K562 (cell line): ENCODE measurements at regions not wholly inside any gene's neighbourhood (a gene's known extent, or its start where the extent isn't known, plus 50 kb on each side); places are given as distances from the start of the nearest gene placed in this dataset.

Experiments
- ATAC-seq: fragments of 200-7000 bp; cut with Tn5 transposase; 3 replicates; pipeline ENCODE4 v1.9.1; 2020; ENCODE audit warnings: moderate library complexity
- BruUV-seq: library from RNA; stranded (reverse); fragments of 400-500 nt; replicated peaks from 2 replicates; lab custom pipeline; 2021; lab: Mats Ljungman, UMichigan
- CTCF ChIA-PET: fragments of 300-600 bp; formaldehyde crosslinking; extraction: SDS; loops from one replicate; lab custom pipeline; 2021; ENCODE audit warnings: low intra/inter-chr PET ratio; lab: Yijun Ruan, JAX
- POLR2A ChIA-PET: fragments of 300-600, 350-650 bp; sonication (Branson Sonifier 250); formaldehyde crosslinking; extraction: SDS; loops from one replicate; lab custom pipeline; 2021; ENCODE audit warnings: antibody characterized with exemption, inconsistent platforms; lab: Yijun Ruan, JAX
- DNase-seq, 4 experiments: peaks; one replicate each; pipeline versions ENCODE4 v3.0.0 to v3.0.0-alpha.2; 2011 to 2018; ENCODE audit warnings: low spot score in 3 of 4, mixed read lengths in 3 of 4; ENCODE audit errors: extremely low read depth in 1 of 4
- FAIRE-seq: peaks from 2 replicates; lab custom pipeline; 2011; peaks lifted over from hg19 to GRCh38; lab: Jason Lieb, UNC
- H2AFZ ChIP-seq: 2 replicates; pipeline ENCODE4 v1.6.0; 2011; ENCODE audit warnings: low read depth, low read length, control low read depth, inconsistent platforms
- H3K27ac ChIP-seq: fragments of 200-600 bp; 3 replicates; pipeline ENCODE4 v1.8.0; 2011; ENCODE audit warnings: low read depth, mild to moderate bottlenecking, control low read depth, inconsistent platforms, low read length, moderate library complexity, mixed read lengths; ENCODE audit errors: extremely low read depth
- H3K27me3 ChIP-seq, 2 experiments: fragments of 300-600 bp in 1 of 2; 2 replicates in 1 of 2; 3 replicates in 1 of 2; pipeline versions ENCODE4 v1.6.0 to v1.8.0; 2011; ENCODE audit warnings: inconsistent platforms in 2 of 2, low read length in 2 of 2, mild to moderate bottlenecking in 1 of 2, mixed read lengths in 1 of 2, moderate library complexity in 1 of 2; ENCODE audit not compliant: control insufficient read depth in 2 of 2, insufficient read depth in 2 of 2
- H3K36me3 ChIP-seq: fragments of 300-600 bp; 3 replicates; pipeline ENCODE4 v1.8.0; 2011; ENCODE audit warnings: mild to moderate bottlenecking, low read length, inconsistent platforms; ENCODE audit not compliant: control insufficient read depth, insufficient read depth
- H3K4me1 ChIP-seq, 2 experiments: fragments of 200-600 bp in 1 of 2; replicated peaks in 1 of 2; 2 replicates in 1 of 2; 3 replicates in 1 of 2; pipeline versions ENCODE4 v1.5.1 to v1.8.0; 2011; ENCODE audit warnings: inconsistent platforms in 2 of 2, low read length in 2 of 2, mild to moderate bottlenecking in 1 of 2, mixed read lengths in 1 of 2, moderate library complexity in 1 of 2; ENCODE audit not compliant: control insufficient read depth in 2 of 2, insufficient read depth in 2 of 2
- H3K4me2 ChIP-seq: 2 replicates; pipeline ENCODE4 v1.6.1; 2011; ENCODE audit warnings: low read length, control low read depth, inconsistent platforms, mixed read lengths; ENCODE audit not compliant: insufficient read depth
- H3K4me3 ChIP-seq: fragments of 200-600 bp; sonication (generic), shearing (Covaris generic); 2 replicates; pipeline ENCODE4 v1.5.1; 2016; ENCODE audit warnings: control low read depth, inconsistent platforms
- H3K79me2 ChIP-seq: fragments of 200-600 bp; 3 replicates; pipeline ENCODE4 v1.8.0; 2011; ENCODE audit warnings: low read length, inconsistent platforms; ENCODE audit not compliant: control insufficient read depth, insufficient read depth
- H3K9ac ChIP-seq, 2 experiments: 2 replicates each; pipeline versions ENCODE4 v1.6.0 to v1.6.1; 2011; ENCODE audit warnings: low read depth in 2 of 2, low read length in 2 of 2, control low read depth in 1 of 2, inconsistent platforms in 1 of 2, mild to moderate bottlenecking in 1 of 2, mixed read lengths in 1 of 2; ENCODE audit not compliant: insufficient read depth in 1 of 2
- H3K9me1 ChIP-seq: one replicate; pipeline ENCODE4 v1.6.0; 2011; ENCODE audit warnings: inconsistent platforms, mild to moderate bottlenecking, low read length, moderate library complexity; ENCODE audit not compliant: control insufficient read depth, insufficient read depth
- H3K9me3 ChIP-seq: replicated peaks from 2 replicates; pipeline ENCODE4 v1.5.1; 2011; ENCODE audit warnings: low read depth, low read length, inconsistent platforms; ENCODE audit not compliant: control insufficient read depth, insufficient read depth
- H4K20me1 ChIP-seq: replicated peaks from 2 replicates; pipeline ENCODE4 v1.6.1; 2011; ENCODE audit warnings: low read length, inconsistent platforms, mixed read lengths; ENCODE audit not compliant: control insufficient read depth, insufficient read depth
- ARID2 ChIP-seq: fragments of 450-650 bp; IDR thresholded peaks from 2 replicates; pipeline ENCODE4 v1.6.1; 2017; ENCODE audit warnings: antibody characterized with exemption, mild to moderate bottlenecking
- ELK3 ChIP-seq: fragments of 450-650 bp; formaldehyde crosslinking; IDR thresholded peaks from 2 replicates; pipeline ENCODE4 v1.4.0; 2020; ENCODE audit warnings: mild to moderate bottlenecking
- ETS2 ChIP-seq: IDR thresholded peaks from 2 replicates; pipeline ENCODE4 v1.6.1; 2016; ENCODE audit warnings: borderline replicate concordance, missing genetic modification characterization, mild to moderate bottlenecking, moderate library complexity, missing compliant biosample characterization; ENCODE audit not compliant: poor library complexity, severe bottlenecking
- FOXK2 ChIP-seq, 2 experiments: fragments of 450-650 bp; IDR thresholded peaks in 1 of 2; conservative IDR thresholded peaks in 1 of 2; 2 replicates each; pipeline ENCODE4 v1.6.1; 2016; ENCODE audit warnings: low read depth in 2 of 2, mild to moderate bottlenecking in 1 of 2
- GATAD2A ChIP-seq: fragments of 450-650 bp; IDR thresholded peaks from 2 replicates; pipeline ENCODE4 v1.6.1; 2017
- KDM5B ChIP-seq: fragments of 200-600 bp; sonication (generic); IDR thresholded peaks from 2 replicates; pipeline ENCODE4 v1.6.1; 2012; ENCODE audit warnings: low read depth, mild to moderate bottlenecking, moderate library complexity, low read length, control low read depth, inconsistent platforms; ENCODE audit not compliant: insufficient replicate concordance
- KLF16 ChIP-seq: IDR thresholded peaks from 2 replicates; pipeline ENCODE4 v1.6.1; 2016; ENCODE audit warnings: antibody characterized with exemption
- MXD1 ChIP-seq: fragments of 250-450 bp; sonication (Bioruptor Pico); IDR thresholded peaks from 2 replicates; pipeline ENCODE4 v1.8.0; 2021; ENCODE audit warnings: borderline replicate concordance, mild to moderate bottlenecking, moderate library complexity; ENCODE audit not compliant: poor library complexity, severe bottlenecking
- NR2C2 ChIP-seq, 2 experiments: fragments of 200-800 bp in 1 of 2; sonication (Bioruptor generic) in 1 of 2; sonication (generic) in 1 of 2; formaldehyde crosslinking in 1 of 2; IDR thresholded peaks; 2 replicates each; pipeline versions ENCODE4 v1.6.1 to v1.8.0; 2016 to 2022; ENCODE audit warnings: mild to moderate bottlenecking in 1 of 2, missing compliant biosample characterization in 1 of 2, missing genetic modification characterization in 1 of 2, missing genetic modification reagents in 1 of 2
- PURB ChIP-seq: sonication (generic); formaldehyde crosslinking; IDR thresholded peaks from 2 replicates; pipeline ENCODE4 v1.9.0; 2021; ENCODE audit warnings: low read depth, mild to moderate bottlenecking, missing genetic modification reagents
- SLC30A9 ChIP-seq: fragments of 250-450 bp; sonication (Bioruptor Pico); IDR thresholded peaks from 2 replicates; pipeline ENCODE4 v1.8.0; 2022; ENCODE audit warnings: mild to moderate bottlenecking, moderate library complexity
- SP1 ChIP-seq: sonication (generic); formaldehyde crosslinking; IDR thresholded peaks from 2 replicates; pipeline ENCODE4 v1.8.1; 2022; ENCODE audit warnings: mild to moderate bottlenecking, missing genetic modification reagents
- USF1 ChIP-seq: sonication (generic); formaldehyde crosslinking; IDR thresholded peaks from 2 replicates; pipeline ENCODE4 v1.9.0; 2022; ENCODE audit warnings: mild to moderate bottlenecking, missing genetic modification reagents
- ZNF639 ChIP-seq, 2 experiments: fragments of 200-800 bp in 1 of 2; sonication (Bioruptor generic) in 1 of 2; sonication (generic) in 1 of 2; formaldehyde crosslinking in 1 of 2; IDR thresholded peaks in 1 of 2; conservative IDR thresholded peaks in 1 of 2; 2 replicates each; pipeline versions ENCODE4 v1.5.0 to v1.6.1; 2016 to 2020; ENCODE audit warnings: missing compliant biosample characterization in 1 of 2, missing genetic modification characterization in 1 of 2, missing genetic modification reagents in 1 of 2
- ZNF785 ChIP-seq: fragments of 250-450 bp; sonication (Bioruptor Pico); IDR thresholded peaks from 2 replicates; pipeline ENCODE4 v1.4.0; 2020; ENCODE audit warnings: mild to moderate bottlenecking
- in situ Hi-C: fragments of 300-500 bp; cut with MboI; formaldehyde crosslinking; loops from 4 replicates; pipeline ENCODE4 v1.15.0; 2018; ENCODE audit warnings: inconsistent platforms, mixed read lengths
- intact Hi-C: fragments of 100-400 bp; cut with micrococcal nuclease; formaldehyde crosslinking; loops from 2 replicates; pipeline ENCODE4 v1.14.2; 2022

GRCh38 chr3:106482451-106482850 lies 613.6 kb upstream of the CBLB start (continued):
- no peak for TF ChIP-seq USF1 (CRISPR knock-in tag)
- no peak for TF ChIP-seq ETS2 (tag)
- no peak for TF ChIP-seq PURB (CRISPR knock-in tag)
- TF ChIP-seq GATAD2A, result no peak
- TF ChIP-seq, all 486 proteins: peak for 0

GRCh38 chr3:106485217-106485616 lies 616.4 kb upstream of the CBLB start:
- Histone ChIP-seq H3K79me2 (no peaks in the 10 kb centered on the region), H3K36me3 (no peaks in the 10 kb centered on the region), H3K27ac (no peak overlapping the region), H3K9me1 (no peaks in the 10 kb centered on the region), H2AFZ (no peak overlapping the region), H4K20me1 (no peaks in the 10 kb centered on the region), H3K27me3 (no peaks in the 10 kb centered on the region), H3K9ac (no peak overlapping the region), H3K4me2 (no peak overlapping the region), H3K4me1 (no peaks in the 10 kb centered on the region), H3K9me3 (no peaks in the 10 kb centered on the region), H3K4me3 (no peak overlapping the region)
- ChIA-PET CTCF (no interaction called here), POLR2A (no interaction called here)
- intact Hi-C loops (no loop called here), in situ Hi-C loops (no loop called here)
- ATAC-seq (no peak), FAIRE-seq (no peak), DNase-seq (no peak)
- BruUV-seq, result no TSS peak
- TF ChIP-seq MXD1 (no peak), SLC30A9 (no peak), KDM5B (no peak), KLF16 (no peak), ZNF785 (CRISPR knock-in tag) (no peak), NR2C2 (CRISPR knock-in tag; IDR thresholded peaks at IDR 0.05) (no peak), NR2C2 (tag; IDR thresholded peaks at IDR 0.05) (no peak), ARID2 (no peak), ZNF639 (CRISPR knock-in tag; conservative IDR thresholded peaks at IDR 0.05 in 1 of 2, IDR thresholded peaks at IDR 0.05 in 1 of 2) (no peak), SP1 (no peak), ELK3 (CRISPR knock-in tag) (no peak), FOXK2 (conservative IDR thresholded peaks at IDR 0.05 in 1 of 2, IDR thresholded peaks at IDR 0.05 in 1 of 2; ENCODE audit: low read depth in 2 of 2) (no peak)
